ENCODE measurements at regions not wholly inside any gene's neighbourhood (a gene's known extent, or its start where the extent isn't known, plus 50 kb on each side); places are given as distances from the start of the nearest gene placed in this dataset.
A peak's percentile ranks its signal among the peaks of the same experiment; 100 is the strongest.

DNA sequence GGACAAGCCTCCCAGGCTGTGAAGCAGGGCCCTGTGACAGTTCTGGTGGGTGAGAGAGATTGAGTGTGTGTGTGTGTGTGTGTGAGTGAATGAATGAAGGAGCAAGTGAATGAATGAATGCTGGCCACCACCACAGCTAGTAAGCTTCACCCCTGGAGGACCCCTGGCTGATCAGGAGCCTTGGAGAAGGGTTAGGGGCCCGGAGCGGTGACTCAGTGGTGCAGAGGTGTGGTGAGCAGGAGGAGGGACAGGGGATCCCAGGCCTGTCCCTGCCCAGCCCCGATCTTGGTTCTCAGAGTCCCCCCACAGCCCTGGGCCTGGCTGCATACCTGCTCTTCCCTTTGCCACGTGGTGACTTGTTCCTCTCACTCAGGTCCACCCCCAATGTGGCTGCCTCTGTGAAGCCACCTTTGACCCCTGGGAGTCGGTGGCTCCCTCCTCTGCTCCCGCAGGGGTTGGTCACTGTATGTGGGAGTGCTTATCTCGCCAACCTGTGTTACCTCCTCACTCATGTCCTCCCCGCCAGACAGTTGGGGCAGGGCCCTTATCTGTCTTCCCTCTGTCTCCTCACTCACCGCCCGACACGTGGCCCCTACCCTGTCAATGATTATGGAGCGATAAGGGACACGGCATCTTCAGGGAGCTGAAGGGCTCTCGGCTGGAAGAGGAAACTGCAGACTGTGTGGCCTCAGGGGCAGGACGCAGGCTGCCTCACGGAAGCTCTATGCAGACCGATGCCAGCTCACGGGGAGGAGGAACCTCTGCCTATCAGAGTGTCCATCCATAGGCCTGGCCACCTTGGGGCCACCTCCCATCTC, 99.9 kb upstream of the PITX1 start:
- Histone ChIP-seq H3K4me3 (replicated peaks in 1 of 3; ENCODE audit: insufficient read depth in 1 of 3, low read depth in 2 of 3, low read length in 3 of 3) (peak overlapping the region in 2 of 3 experiments; percentile 34 to 49; a peak in 4 of 6 replicates), H3K9ac (ENCODE audit: insufficient read depth, low read depth, low read length) (peak overlapping the region; percentile 42), H4K20me1 (ENCODE audit: insufficient read depth, low read length) (no peaks in the 10 kb centered on the region), H3K9me3 (ENCODE audit: low read length) (no peaks in the 10 kb centered on the region), H3K27ac (ENCODE audit: extremely low read length, insufficient read depth, low read length) (peak overlapping the region; percentile 7), H3K36me3 (replicated peaks in 1 of 2; ENCODE audit: control insufficient read depth in 1 of 2, insufficient read depth in 2 of 2, low read length in 2 of 2) (no peaks in the 10 kb centered on the region), H3K4me2 (ENCODE audit: low read depth, low read length) (peak overlapping the region; percentile 76), H3K4me1 (ENCODE audit: insufficient read depth, low read length) (peaks cover 53% of the 10 kb centered on the region), H2AFZ (ENCODE audit: low read length) (no peak overlapping the region), H3K79me2 (ENCODE audit: insufficient read depth, low read length) (no peaks in the 10 kb centered on the region), H3K27me3 (ENCODE audit: control insufficient read depth in 1 of 2, insufficient read depth in 2 of 2, low read length in 2 of 2) (no peaks in the 10 kb centered on the region)
- no TSS peak for BruUV-seq (replicated peaks)
- in situ Hi-C loops (cut with HindIII; ENCODE audit: extremely low pct_ligation_motif_present, low pct_unique_long_range_greater_than_20kb) (no loop called here), intact Hi-C loops (cut with micrococcal nuclease; ENCODE audit: unreplicated experiment) (no loop called here)
- ChIA-PET CTCF (ENCODE audit: low intra/inter-chr PET ratio, low total read pairs) (no interaction called here), POLR2A (interaction anchor here (0.8 to 1.6 kb wide), 4 partner anchors 14 to 217 kb away, joined by 3 to 6 read pairs (median 3); no protein-coding TSS in a partner anchor)
- FAIRE-seq (peak; percentile 93), ATAC-seq (peak; percentile 76), DNase-seq (ENCODE audit: low spot score) (peak; percentile 72)
- WGBS (ENCODE audit: low lambda C conversion rate): 9% methylated on average over 13 of the region's 18 CpGs
- TF ChIP-seq ZNF292 (CRISPR knock-in tag; IDR thresholded peaks at IDR 0.05; ENCODE audit: borderline replicate concordance, low read depth) (0 out of 2 replicates have a peak, but pooled peaks have one; percentile 76), POLR2G (IDR thresholded peaks at IDR 0.05; ENCODE audit: low read depth, low read length) (peak; percentile 60), NR2F2 (IDR thresholded peaks at IDR 0.05; ENCODE audit: borderline replicate concordance, low read depth) (peak; percentile 27; the same call in 1 of the 2 replicates), ZNF670 (CRISPR knock-in tag; IDR thresholded peaks at IDR 0.05; ENCODE audit: borderline replicate concordance) (no peak), ZNF432 (CRISPR knock-in tag; IDR thresholded peaks at IDR 0.05; ENCODE audit: borderline replicate concordance) (no peak), CENPX (CRISPR knock-in tag; IDR thresholded peaks at IDR 0.05) (no peak), RFXAP (CRISPR knock-in tag; IDR thresholded peaks at IDR 0.05; ENCODE audit: borderline replicate concordance) (no peak), ZNF446 (CRISPR knock-in tag; IDR thresholded peaks at IDR 0.05) (no peak), ZNF205 (CRISPR knock-in tag; IDR thresholded peaks at IDR 0.05) (0 out of 2 replicates have a peak, but pooled peaks have one; percentile 36), TBX2 (CRISPR knock-in tag; IDR thresholded peaks at IDR 0.05; ENCODE audit: borderline replicate concordance) (peak; percentile 57; the same call in 1 of the 2 replicates), HNF4A (CRISPR knock-in tag; IDR thresholded peaks at IDR 0.05) (peak; percentile 54), FOXP1 (IDR thresholded peaks at IDR 0.05) (no peak), FOXP1 (CRISPR knock-in tag; IDR thresholded peaks at IDR 0.05) (no peak), EED (CRISPR knock-in tag; IDR thresholded peaks at IDR 0.05) (no peak), ZC3H4 (CRISPR knock-in tag; IDR thresholded peaks at IDR 0.05; ENCODE audit: borderline replicate concordance) (no peak), ZNF883 (CRISPR knock-in tag; IDR thresholded peaks at IDR 0.05; ENCODE audit: not compliant biosample characterization) (peak; percentile 38), ZIK1 (CRISPR knock-in tag; IDR thresholded peaks at IDR 0.05; ENCODE audit: borderline replicate concordance, low read depth) (no peak), ARID2 (CRISPR knock-in tag; IDR thresholded peaks at IDR 0.05; ENCODE audit: borderline replicate concordance) (no peak)
- TF ChIP-seq, protein P1, sequence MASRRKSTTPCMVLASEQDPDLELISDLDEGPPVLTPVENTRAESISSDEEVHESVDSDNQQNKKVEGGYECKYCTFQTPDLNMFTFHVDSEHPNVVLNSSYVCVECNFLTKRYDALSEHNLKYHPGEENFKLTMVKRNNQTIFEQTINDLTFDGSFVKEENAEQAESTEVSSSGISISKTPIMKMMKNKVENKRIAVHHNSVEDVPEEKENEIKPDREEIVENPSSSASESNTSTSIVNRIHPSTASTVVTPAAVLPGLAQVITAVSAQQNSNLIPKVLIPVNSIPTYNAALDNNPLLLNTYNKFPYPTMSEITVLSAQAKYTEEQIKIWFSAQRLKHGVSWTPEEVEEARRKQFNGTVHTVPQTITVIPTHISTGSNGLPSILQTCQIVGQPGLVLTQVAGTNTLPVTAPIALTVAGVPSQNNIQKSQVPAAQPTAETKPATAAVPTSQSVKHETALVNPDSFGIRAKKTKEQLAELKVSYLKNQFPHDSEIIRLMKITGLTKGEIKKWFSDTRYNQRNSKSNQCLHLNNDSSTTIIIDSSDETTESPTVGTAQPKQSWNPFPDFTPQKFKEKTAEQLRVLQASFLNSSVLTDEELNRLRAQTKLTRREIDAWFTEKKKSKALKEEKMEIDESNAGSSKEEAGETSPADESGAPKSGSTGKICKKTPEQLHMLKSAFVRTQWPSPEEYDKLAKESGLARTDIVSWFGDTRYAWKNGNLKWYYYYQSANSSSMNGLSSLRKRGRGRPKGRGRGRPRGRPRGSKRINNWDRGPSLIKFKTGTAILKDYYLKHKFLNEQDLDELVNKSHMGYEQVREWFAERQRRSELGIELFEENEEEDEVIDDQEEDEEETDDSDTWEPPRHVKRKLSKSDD (CRISPR knock-in tag; IDR thresholded peaks at IDR 0.05; ENCODE audit: low read depth): no peak
- TF ChIP-seq, protein P2, sequence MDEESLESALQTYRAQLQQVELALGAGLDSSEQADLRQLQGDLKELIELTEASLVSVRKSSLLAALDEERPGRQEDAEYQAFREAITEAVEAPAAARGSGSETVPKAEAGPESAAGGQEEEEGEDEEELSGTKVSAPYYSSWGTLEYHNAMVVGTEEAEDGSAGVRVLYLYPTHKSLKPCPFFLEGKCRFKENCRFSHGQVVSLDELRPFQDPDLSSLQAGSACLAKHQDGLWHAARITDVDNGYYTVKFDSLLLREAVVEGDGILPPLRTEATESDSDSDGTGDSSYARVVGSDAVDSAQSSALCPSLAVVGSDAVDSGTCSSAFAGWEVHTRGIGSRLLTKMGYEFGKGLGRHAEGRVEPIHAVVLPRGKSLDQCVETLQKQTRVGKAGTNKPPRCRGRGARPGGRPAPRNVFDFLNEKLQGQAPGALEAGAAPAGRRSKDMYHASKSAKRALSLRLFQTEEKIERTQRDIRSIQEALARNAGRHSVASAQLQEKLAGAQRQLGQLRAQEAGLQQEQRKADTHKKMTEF (CRISPR knock-in tag; IDR thresholded peaks at IDR 0.05): 0 out of 2 replicates have a peak, but pooled peaks have one; percentile 53
- TF ChIP-seq, protein P3, sequence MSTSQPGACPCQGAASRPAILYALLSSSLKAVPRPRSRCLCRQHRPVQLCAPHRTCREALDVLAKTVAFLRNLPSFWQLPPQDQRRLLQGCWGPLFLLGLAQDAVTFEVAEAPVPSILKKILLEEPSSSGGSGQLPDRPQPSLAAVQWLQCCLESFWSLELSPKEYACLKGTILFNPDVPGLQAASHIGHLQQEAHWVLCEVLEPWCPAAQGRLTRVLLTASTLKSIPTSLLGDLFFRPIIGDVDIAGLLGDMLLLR (CRISPR knock-in tag; IDR thresholded peaks at IDR 0.05): no peak

All from HepG2 (cell line).